ENCODE measurements at regions not wholly inside any gene's neighbourhood (a gene's known extent, or its start where the extent isn't known, plus 50 kb on each side); places are given as distances from the start of the nearest gene placed in this dataset.

- WGBS = 83% methylated on average over 3 of the region's 3 CpGs
- H3K36me3 ChIP-seq (ENCODE audit: control insufficient read depth in 4 of 4, insufficient read depth in 3 of 4, low read depth in 1 of 4, low read length in 3 of 4) = no peaks in the 10 kb centered on the region
- H3K4me1 ChIP-seq (ENCODE audit: control insufficient read depth in 4 of 4, insufficient read depth in 4 of 4, low read length in 3 of 4) = no peaks in the 10 kb centered on the region
These were observed 465.4 kb upstream of the MDGA2 start for GRCh38 chr14:48140804-48141203.

More at GRCh38 chr14:48140804-48141203, 465.4 kb upstream of the MDGA2 start:
- H3K9me3 ChIP-seq (ENCODE audit: control insufficient read depth in 4 of 4, low read length in 3 of 4) = no peaks in the 10 kb centered on the region
- DNase-seq (ENCODE audit: low spot score) = no peak
- no peak overlapping the region for H3K27ac ChIP-seq (ENCODE audit: low read depth in 1 of 2, low read length in 2 of 2)
- H3K9ac ChIP-seq (ENCODE audit: low read depth in 1 of 2, low read length in 2 of 2) = no peak overlapping the region
- H3K27me3 ChIP-seq (ENCODE audit: control insufficient read depth in 4 of 4, insufficient read depth in 4 of 4, low read length in 3 of 4) = no peaks in the 10 kb centered on the region
- no peak overlapping the region for H3K4me3 ChIP-seq (ENCODE audit: low read depth in 1 of 3, low read length in 3 of 3)
- TF ChIP-seq FOXA1 (IDR thresholded peaks at IDR 0.05) = no peak
- TF ChIP-seq HNF4A (conservative IDR thresholded peaks at IDR 0.05) = no peak
- no peak for TF ChIP-seq GABPA (IDR thresholded peaks at IDR 0.05 in 1 of 2, conservative IDR thresholded peaks at IDR 0.05 in 1 of 2)
- no peak for TF ChIP-seq CTCF (IDR thresholded peaks at IDR 0.05; ENCODE audit: low read depth, low read length, missing input control)
- no peak for TF ChIP-seq NR2F2 (IDR thresholded peaks at IDR 0.05)
- TF ChIP-seq REST (IDR thresholded peaks at IDR 0.05) = no peak
- no peak for TF ChIP-seq RAD21 (IDR thresholded peaks at IDR 0.05)
- TF ChIP-seq ATF3 (IDR thresholded peaks at IDR 0.05) = no peak
- no peak for TF ChIP-seq ZBTB33 (IDR thresholded peaks at IDR 0.05)
- TF ChIP-seq SP1 (IDR thresholded peaks at IDR 0.05) = no peak
